ENCODE measurements at regions not wholly inside any gene's neighbourhood (a gene's known extent, or its start where the extent isn't known, plus 50 kb on each side); places are given as distances from the start of the nearest gene placed in this dataset.

DNA sequence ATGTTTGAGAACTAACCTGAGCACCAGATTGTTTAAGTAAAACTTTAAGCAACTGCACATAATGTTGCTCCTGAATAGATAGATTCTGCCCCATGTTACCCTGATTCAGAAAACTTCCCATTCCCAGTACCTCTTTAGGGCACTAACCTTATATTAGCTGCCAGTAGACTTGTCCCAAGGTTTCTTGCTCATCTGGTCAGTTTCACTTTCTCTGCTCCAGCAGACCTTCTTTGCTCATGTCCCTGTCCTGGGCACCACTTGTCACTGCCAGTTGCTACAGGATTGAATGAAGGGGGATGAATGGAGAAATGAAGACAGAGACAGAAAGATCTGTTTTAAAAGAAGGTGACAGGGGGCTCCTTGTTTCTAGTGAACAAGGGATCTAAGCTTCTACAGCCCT is 65.2 kb upstream of the UGT2B10 start:
- TF ChIP-seq, protein P1, sequence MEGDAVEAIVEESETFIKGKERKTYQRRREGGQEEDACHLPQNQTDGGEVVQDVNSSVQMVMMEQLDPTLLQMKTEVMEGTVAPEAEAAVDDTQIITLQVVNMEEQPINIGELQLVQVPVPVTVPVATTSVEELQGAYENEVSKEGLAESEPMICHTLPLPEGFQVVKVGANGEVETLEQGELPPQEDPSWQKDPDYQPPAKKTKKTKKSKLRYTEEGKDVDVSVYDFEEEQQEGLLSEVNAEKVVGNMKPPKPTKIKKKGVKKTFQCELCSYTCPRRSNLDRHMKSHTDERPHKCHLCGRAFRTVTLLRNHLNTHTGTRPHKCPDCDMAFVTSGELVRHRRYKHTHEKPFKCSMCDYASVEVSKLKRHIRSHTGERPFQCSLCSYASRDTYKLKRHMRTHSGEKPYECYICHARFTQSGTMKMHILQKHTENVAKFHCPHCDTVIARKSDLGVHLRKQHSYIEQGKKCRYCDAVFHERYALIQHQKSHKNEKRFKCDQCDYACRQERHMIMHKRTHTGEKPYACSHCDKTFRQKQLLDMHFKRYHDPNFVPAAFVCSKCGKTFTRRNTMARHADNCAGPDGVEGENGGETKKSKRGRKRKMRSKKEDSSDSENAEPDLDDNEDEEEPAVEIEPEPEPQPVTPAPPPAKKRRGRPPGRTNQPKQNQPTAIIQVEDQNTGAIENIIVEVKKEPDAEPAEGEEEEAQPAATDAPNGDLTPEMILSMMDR (IDR thresholded peaks at IDR 0.05) = no peak
- TF ChIP-seq POLR2A (IDR thresholded peaks at IDR 0.05) (no peak), EP300 (IDR thresholded peaks at IDR 0.05) (no peak), POLR2AphosphoS5 (IDR thresholded peaks at IDR 0.05) (no peak)
